Colonic mucosa (tissue), 4 donors: ENCODE measurements at regions not wholly inside any gene's neighbourhood (a gene's known extent, or its start where the extent isn't known, plus 50 kb on each side); places are given as distances from the start of the nearest gene placed in this dataset.

Experiments
- DNase-seq: peaks from one replicate; pipeline ENCODE4 v3.0.0-alpha.2; 2020
- H3K27ac ChIP-seq: fragments of 200-600 bp; one replicate; pipeline ENCODE4 v1.8.0; 2021
- H3K27me3 ChIP-seq: fragments of 200-600 bp; one replicate; pipeline ENCODE4 v1.8.0; 2021
- H3K36me3 ChIP-seq: fragments of 200-600 bp; one replicate; pipeline ENCODE4 v1.8.0; 2021
- H3K4me1 ChIP-seq: fragments of 200-600 bp; one replicate; pipeline ENCODE4 v1.8.0; 2021; ENCODE audit warnings: mild to moderate bottlenecking
- H3K4me3 ChIP-seq: fragments of 200-600 bp; one replicate; pipeline ENCODE4 v1.8.0; 2021
- H3K9ac ChIP-seq, 2 donors: one replicate each; pipeline ENCODE4 v1.7.0; 2013; ENCODE audit warnings: control low read depth in 2 of 2, low read depth in 2 of 2, low read length in 2 of 2
- H3K9me3 ChIP-seq: fragments of 200-600 bp; one replicate; pipeline ENCODE4 v1.8.0; 2021
- CTCF ChIP-seq: fragments of 200-600 bp; IDR thresholded peaks from one replicate; pipeline ENCODE4 v1.8.0; 2022; ENCODE audit warnings: antibody characterized with exemption, mild to moderate bottlenecking
- intact Hi-C: fragments of 100-400 bp; cut with DNase I; formaldehyde crosslinking; loops from one replicate; pipeline ENCODE4 v1.14.1; 2022
- donor health status: healthy.
- donor health status: DM: no; HTN: no; CAD: no.
- donor health status: DM: no; HTN: no; CAD: no.

GRCh38 chr16:58940609-58941008 is 206.5 kb upstream of the GOT2 start:
- no peaks in the 10 kb centered on the region for H3K9me3 ChIP-seq
- H3K4me3 ChIP-seq = no peak overlapping the region
- no peaks in the 10 kb centered on the region for H3K4me1 ChIP-seq
- no peaks in the 10 kb centered on the region for H3K36me3 ChIP-seq
- H3K9ac ChIP-seq = no peak overlapping the region
- H3K27me3 ChIP-seq = no peaks in the 10 kb centered on the region
- no peak for TF ChIP-seq CTCF
- intact Hi-C loops = no loop called here
- no peak overlapping the region for H3K27ac ChIP-seq
- DNase-seq = no peak

- no peak for TF ChIP-seq CTCF
Measured at GRCh38 chr16:58938811-58939210, 204.7 kb upstream of the GOT2 start.

GRCh38 chr16:58937661-58938060 is 203.5 kb upstream of the GOT2 start:
- H3K9me3 ChIP-seq = no peaks in the 10 kb centered on the region
- no peak for DNase-seq
- H3K4me1 ChIP-seq = no peaks in the 10 kb centered on the region
- H3K36me3 ChIP-seq = no peaks in the 10 kb centered on the region
- no peak overlapping the region for H3K4me3 ChIP-seq
- H3K9ac ChIP-seq = no peak overlapping the region
- intact Hi-C loops = no loop called here
- H3K27ac ChIP-seq = no peak overlapping the region
- no peaks in the 10 kb centered on the region for H3K27me3 ChIP-seq
- no peak for TF ChIP-seq CTCF

More at GRCh38 chr16:58938811-58939210, 204.7 kb upstream of the GOT2 start:
- H3K4me3 ChIP-seq = no peak overlapping the region
- no peaks in the 10 kb centered on the region for H3K36me3 ChIP-seq
- H3K27me3 ChIP-seq = no peaks in the 10 kb centered on the region
- no peak overlapping the region for H3K9ac ChIP-seq
- DNase-seq = no peak
- intact Hi-C loops = no loop called here
- no peaks in the 10 kb centered on the region for H3K9me3 ChIP-seq
- no peak overlapping the region for H3K27ac ChIP-seq
- no peaks in the 10 kb centered on the region for H3K4me1 ChIP-seq

GRCh38 chr16:58933186-58933585 is 199.1 kb upstream of the GOT2 start:
- Histone ChIP-seq H3K4me3 (no peak overlapping the region), H3K27me3 (no peaks in the 10 kb centered on the region), H3K9me3 (no peaks in the 10 kb centered on the region), H3K36me3 (no peaks in the 10 kb centered on the region), H3K9ac (no peak overlapping the region), H3K27ac (no peak overlapping the region), H3K4me1 (no peaks in the 10 kb centered on the region)
- TF ChIP-seq CTCF = no peak
- intact Hi-C loops = no loop called here
- no peak for DNase-seq

- Histone ChIP-seq H3K27me3 (no peaks in the 10 kb centered on the region), H3K9me3 (no peaks in the 10 kb centered on the region), H3K4me1 (no peaks in the 10 kb centered on the region), H3K9ac (no peak overlapping the region), H3K4me3 (no peak overlapping the region), H3K36me3 (no peaks in the 10 kb centered on the region), H3K27ac (no peak overlapping the region)
- no peak for DNase-seq
- intact Hi-C loops = no loop called here
- no peak for TF ChIP-seq CTCF
Measured at GRCh38 chr16:58931436-58931835, 197.3 kb upstream of the GOT2 start.

- no peak for TF ChIP-seq CTCF
- H3K9ac ChIP-seq = no peak overlapping the region
- no peak overlapping the region for H3K4me3 ChIP-seq
- H3K27me3 ChIP-seq = no peaks in the 10 kb centered on the region
- H3K36me3 ChIP-seq = no peaks in the 10 kb centered on the region
- H3K9me3 ChIP-seq = no peaks in the 10 kb centered on the region
- no peak for DNase-seq
- no peak overlapping the region for H3K27ac ChIP-seq
- intact Hi-C loops = no loop called here
- H3K4me1 ChIP-seq = no peaks in the 10 kb centered on the region
Measured at GRCh38 chr16:58923094-58923493, 189.0 kb upstream of the GOT2 start.
